Loucy (cell line): ENCODE measurements at regions not wholly inside any gene's neighbourhood (a gene's known extent, or its start where the extent isn't known, plus 50 kb on each side); places are given as distances from the start of the nearest gene placed in this dataset.

Experiments
- EZH2phosphoT487 ChIP-seq: fragments of 200-600 bp; IDR thresholded peaks from 2 replicates; pipeline ENCODE4 v1.6.1; 2018; ENCODE audit warnings: antibody characterized with exemption, mild to moderate bottlenecking, moderate library complexity, borderline replicate concordance
- TF ChIP-seq, protein P1 (sequence below): fragments of 200-600 bp; sonication (generic); conservative IDR thresholded peaks from 2 replicates; pipeline ENCODE4 v1.5.1; 2014; ENCODE audit warnings: mild to moderate bottlenecking, antibody characterized with exemption, low read length

DNA sequence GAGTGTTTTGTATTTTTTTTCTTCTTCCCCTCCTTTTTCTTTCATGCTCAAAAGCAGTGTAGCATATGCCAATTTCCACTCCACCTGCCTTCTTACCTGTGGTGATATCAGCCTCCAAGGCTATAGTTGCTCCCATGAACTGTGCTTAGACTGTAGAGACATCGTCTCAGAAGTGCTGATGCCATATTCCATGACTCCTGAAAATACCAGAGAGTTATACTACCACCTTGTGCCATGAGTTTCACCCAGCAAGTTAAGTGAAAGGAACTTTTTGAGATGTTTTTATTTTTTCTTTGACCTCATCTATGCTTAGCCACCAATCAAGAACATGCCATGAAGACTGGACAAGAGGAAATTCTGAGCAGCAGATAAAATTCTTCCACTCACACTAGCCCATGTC lies 142.8 kb upstream of the SEMA3E start:
- TF ChIP-seq, protein P1, sequence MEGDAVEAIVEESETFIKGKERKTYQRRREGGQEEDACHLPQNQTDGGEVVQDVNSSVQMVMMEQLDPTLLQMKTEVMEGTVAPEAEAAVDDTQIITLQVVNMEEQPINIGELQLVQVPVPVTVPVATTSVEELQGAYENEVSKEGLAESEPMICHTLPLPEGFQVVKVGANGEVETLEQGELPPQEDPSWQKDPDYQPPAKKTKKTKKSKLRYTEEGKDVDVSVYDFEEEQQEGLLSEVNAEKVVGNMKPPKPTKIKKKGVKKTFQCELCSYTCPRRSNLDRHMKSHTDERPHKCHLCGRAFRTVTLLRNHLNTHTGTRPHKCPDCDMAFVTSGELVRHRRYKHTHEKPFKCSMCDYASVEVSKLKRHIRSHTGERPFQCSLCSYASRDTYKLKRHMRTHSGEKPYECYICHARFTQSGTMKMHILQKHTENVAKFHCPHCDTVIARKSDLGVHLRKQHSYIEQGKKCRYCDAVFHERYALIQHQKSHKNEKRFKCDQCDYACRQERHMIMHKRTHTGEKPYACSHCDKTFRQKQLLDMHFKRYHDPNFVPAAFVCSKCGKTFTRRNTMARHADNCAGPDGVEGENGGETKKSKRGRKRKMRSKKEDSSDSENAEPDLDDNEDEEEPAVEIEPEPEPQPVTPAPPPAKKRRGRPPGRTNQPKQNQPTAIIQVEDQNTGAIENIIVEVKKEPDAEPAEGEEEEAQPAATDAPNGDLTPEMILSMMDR, result no peak
- TF ChIP-seq EZH2phosphoT487, result no peak
